ENCODE measurements at regions not wholly inside any gene's neighbourhood (a gene's known extent, or its start where the extent isn't known, plus 50 kb on each side); places are given as distances from the start of the nearest gene placed in this dataset.
"Not testable (repeated sequence)": the region's sequence is repeated elsewhere in the genome, so short reads cannot be mapped to it uniquely, and the experiment has no call there.

DNA sequence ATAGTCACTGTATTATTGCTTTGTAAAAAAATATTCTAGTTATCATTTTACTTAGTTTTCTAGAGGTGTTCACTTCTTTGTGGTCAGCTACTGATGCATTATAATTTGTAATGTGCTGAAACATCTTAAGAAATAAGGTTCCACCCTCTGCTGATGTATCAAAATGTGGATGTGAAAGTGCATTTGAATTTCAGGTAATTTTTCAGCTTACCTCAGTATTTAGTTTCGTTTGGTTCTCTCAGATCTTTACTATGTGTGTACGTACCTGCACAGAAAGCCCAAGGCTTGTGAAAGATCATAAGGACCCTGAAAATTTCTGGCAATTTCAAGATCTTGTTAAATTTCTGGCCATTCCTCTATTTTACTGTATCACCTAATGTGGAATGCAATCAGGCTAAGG is 542.3 kb upstream of the TPK1 start:
- TF ChIP-seq, protein P1, sequence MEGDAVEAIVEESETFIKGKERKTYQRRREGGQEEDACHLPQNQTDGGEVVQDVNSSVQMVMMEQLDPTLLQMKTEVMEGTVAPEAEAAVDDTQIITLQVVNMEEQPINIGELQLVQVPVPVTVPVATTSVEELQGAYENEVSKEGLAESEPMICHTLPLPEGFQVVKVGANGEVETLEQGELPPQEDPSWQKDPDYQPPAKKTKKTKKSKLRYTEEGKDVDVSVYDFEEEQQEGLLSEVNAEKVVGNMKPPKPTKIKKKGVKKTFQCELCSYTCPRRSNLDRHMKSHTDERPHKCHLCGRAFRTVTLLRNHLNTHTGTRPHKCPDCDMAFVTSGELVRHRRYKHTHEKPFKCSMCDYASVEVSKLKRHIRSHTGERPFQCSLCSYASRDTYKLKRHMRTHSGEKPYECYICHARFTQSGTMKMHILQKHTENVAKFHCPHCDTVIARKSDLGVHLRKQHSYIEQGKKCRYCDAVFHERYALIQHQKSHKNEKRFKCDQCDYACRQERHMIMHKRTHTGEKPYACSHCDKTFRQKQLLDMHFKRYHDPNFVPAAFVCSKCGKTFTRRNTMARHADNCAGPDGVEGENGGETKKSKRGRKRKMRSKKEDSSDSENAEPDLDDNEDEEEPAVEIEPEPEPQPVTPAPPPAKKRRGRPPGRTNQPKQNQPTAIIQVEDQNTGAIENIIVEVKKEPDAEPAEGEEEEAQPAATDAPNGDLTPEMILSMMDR (IDR thresholded peaks at IDR 0.05): no peak
- TF ChIP-seq POLR2A (IDR thresholded peaks at IDR 0.05): no peak
- H3K27ac ChIP-seq: no peak overlapping the region
- H3K36me3 ChIP-seq: no peaks in the 10 kb centered on the region
- no peaks in the 10 kb centered on the region for H3K27me3 ChIP-seq
- no peak for DNase-seq
- H3K4me3 ChIP-seq: no peak overlapping the region
- H3K9me3 ChIP-seq: no peaks in the 10 kb centered on the region
- H3K4me1 ChIP-seq: no peaks in the 10 kb centered on the region

DNA sequence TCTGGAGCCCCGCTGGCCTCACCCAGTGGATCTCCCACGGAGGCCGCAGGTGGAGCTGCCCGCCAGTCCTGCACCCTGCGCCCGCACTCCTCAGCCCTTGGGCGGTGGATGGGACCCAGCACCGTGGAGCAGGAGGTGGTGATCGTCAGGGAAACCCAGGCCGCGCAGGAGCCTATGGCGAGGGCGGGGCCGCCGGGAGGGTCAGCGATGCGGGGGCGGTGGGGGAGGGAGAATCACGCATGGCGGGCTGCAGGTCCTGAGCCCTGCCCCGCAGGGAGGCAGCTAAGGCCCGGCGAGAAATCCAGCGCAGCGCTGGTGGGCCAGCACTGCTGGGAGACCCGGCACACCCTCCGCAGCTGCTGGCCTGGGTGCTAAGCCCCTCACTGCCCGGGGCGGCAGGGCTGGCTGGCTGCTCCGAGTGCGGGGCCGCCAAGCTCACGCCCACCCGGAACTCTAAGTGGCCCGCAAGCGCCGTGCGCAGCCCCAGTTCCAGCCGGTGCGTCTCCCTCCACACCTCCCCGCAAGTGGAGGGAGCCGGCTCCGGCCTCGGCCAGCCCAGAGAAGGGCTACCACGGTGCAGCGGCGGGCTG is 524.8 kb upstream of the TPK1 start:
- Histone ChIP-seq H3K27me3 (no peaks in the 10 kb centered on the region), H3K4me3 (no peak overlapping the region), H3K9me3 (peaks cover 0 to 9% (median 0%) of the 10 kb centered on the region in 4 donors), H3K4me1 (no peaks in the 10 kb centered on the region), H3K27ac (no peak overlapping the region), H3K36me3 (no peaks in the 10 kb centered on the region)
- TF ChIP-seq, protein P1 (IDR thresholded peaks at IDR 0.05): no peak
- no peak for TF ChIP-seq POLR2A (IDR thresholded peaks at IDR 0.05)
- no peak for DNase-seq

DNA sequence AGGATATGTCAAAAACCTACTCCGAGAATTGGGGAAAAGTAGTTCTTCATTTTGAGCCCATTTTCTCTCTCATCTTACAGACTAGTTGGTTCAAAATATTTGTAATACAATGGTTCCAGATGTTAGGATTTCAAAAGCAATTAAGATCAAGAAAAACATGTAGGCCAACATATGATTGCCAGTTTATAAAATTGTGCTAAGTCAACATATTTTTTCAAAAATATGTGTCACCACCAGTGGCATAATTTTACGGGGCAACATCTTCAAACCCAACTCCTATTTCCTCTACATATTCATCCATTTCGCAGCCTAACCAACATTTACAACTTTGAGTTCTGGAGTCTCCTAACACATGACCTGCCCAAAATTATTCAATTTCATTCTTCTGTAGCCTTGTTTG is 514.5 kb upstream of the TPK1 start:
- no peak for DNase-seq
- Histone ChIP-seq H3K27me3 (no peaks in the 10 kb centered on the region), H3K27ac (no peak overlapping the region), H3K4me1 (no peaks in the 10 kb centered on the region), H3K9me3 (peaks cover 0 to 5% (median 0%) of the 10 kb centered on the region in 4 donors), H3K4me3 (no peak overlapping the region), H3K36me3 (no peaks in the 10 kb centered on the region)
- TF ChIP-seq, protein P1 (IDR thresholded peaks at IDR 0.05): no peak
- TF ChIP-seq POLR2A (IDR thresholded peaks at IDR 0.05): no peak

DNA sequence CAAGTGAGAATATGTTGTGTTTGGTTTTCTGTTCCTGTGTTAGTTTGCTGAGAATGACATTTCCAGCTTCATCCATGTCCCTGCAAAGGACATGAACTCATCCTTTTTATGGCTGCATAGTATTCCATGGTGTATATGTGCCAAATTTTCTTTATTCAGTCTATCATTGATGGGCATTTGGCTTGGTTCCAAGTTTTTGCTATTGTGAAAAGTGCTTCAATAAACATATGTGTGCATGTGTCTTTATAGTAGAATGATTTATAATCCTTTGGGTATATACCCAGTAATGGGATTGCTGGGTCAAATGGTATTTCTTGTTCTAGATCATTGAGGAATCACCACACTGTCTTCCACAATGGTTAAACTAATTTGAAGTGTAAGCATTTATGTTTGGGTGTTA is 513.6 kb upstream of the TPK1 start:
- not testable (repeated sequence) for H3K9me3 ChIP-seq, H3K4me3 ChIP-seq, H3K27me3 ChIP-seq, H3K27ac ChIP-seq, H3K4me1 ChIP-seq, DNase-seq, H3K36me3 ChIP-seq

DNA sequence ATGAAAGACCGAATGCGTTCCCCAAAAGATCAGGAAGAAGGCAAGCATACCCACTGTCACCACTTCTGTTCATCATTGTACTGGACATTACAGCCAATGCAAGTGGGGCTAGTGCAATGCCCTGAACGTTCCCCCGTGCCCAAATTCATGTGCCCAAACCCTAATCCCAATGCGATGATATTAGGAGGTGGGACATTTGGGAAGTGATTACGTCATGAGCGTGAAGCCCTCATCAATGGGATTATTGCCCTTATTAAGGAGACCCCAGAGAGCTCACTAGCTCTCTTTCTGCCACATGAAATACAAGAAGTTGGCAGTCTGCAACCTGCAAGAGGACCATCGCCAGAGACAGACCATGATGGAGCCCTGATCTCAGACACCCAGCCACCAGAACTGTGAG is 511.4 kb upstream of the TPK1 start:
- peaks cover 0 to 5% (median 0%) of the 10 kb centered on the region in 4 donors for H3K9me3 ChIP-seq
- no peaks in the 10 kb centered on the region for H3K4me1 ChIP-seq
- no peaks in the 10 kb centered on the region for H3K36me3 ChIP-seq
- TF ChIP-seq, protein P1 (IDR thresholded peaks at IDR 0.05): no peak
- no peak for TF ChIP-seq POLR2A (IDR thresholded peaks at IDR 0.05)
- no peaks in the 10 kb centered on the region for H3K27me3 ChIP-seq
- DNase-seq: no peak
- H3K4me3 ChIP-seq: no peak overlapping the region
- H3K27ac ChIP-seq: no peak overlapping the region

DNA sequence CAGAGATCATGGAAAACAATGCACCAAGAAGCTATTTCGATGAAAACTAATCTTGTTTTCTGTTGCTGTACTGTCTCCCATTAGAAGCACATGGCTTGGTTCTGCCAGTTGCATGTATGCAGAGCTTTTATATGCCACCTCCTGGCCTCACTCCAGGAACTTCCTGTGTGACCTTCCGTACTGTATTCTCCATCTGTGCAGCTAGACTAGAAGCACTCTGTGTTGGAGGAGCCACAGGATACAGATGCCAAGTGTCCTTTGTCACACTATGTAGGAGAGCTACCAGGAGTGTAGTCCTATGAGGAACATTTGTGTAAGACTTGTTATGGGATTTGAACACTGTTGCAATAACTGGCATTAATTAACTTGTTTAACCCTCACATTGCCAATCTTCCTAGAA is 503.5 kb upstream of the TPK1 start:
- Histone ChIP-seq H3K27ac (no peak overlapping the region), H3K9me3 (no peaks in the 10 kb centered on the region), H3K4me1 (no peaks in the 10 kb centered on the region), H3K36me3 (no peaks in the 10 kb centered on the region), H3K4me3 (no peak overlapping the region), H3K27me3 (no peaks in the 10 kb centered on the region)
- no peak for DNase-seq
- TF ChIP-seq, protein P1 (IDR thresholded peaks at IDR 0.05): no peak
- TF ChIP-seq POLR2A (IDR thresholded peaks at IDR 0.05): no peak

All from Peyer's patch (tissue), 4 donors.